ENCODE measurements at regions not wholly inside any gene's neighbourhood (a gene's known extent, or its start where the extent isn't known, plus 50 kb on each side); places are given as distances from the start of the nearest gene placed in this dataset.

DNA sequence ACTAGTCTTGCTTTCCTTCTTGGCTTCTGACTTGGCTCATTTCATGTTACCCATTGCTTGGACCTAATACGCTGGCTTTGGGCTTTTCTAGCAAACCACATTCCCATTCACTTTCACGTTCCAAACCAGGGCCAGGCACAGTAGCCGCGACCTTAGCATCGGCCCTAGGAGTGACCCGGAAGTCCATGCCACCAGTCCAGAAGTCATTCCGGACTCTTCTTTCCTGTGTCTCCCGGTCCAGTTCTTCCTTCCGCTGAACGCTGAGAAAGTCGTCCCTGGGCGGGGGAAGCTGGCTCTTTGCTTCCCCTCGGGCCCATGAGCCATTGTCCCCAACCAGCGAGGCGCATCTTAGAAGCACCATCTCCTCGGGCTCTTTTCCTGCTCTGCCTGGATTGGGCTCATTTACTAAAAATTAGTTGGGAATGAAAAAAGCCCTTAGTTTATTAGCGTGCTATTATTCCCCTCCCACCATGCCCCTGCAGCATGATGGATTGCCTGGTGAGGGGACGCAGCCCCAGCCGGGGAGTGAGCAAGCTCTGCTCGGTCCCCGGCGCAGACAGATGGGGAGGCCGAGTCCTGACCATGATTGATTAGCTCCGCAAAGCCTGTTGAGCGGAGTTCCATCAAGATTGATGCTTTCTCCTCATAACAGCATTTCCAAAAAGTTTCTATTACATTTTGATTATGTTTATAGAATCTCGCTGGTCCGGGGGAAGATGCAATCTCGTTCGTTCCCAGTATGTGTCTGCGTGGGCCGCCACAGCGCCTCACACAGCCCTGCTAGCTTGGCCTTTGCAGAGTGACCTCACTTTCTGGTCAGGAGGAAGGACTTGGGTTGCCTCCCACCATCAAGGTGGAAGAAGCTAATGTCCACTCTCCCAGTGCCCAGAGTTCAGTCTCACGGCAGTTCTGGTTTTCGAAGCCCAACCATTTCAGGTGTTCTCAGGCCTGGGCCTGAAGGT lies 115.1 kb upstream of the TOP1 start:
- H3K27ac ChIP-seq: no peak overlapping the region
- TF ChIP-seq, protein P1, sequence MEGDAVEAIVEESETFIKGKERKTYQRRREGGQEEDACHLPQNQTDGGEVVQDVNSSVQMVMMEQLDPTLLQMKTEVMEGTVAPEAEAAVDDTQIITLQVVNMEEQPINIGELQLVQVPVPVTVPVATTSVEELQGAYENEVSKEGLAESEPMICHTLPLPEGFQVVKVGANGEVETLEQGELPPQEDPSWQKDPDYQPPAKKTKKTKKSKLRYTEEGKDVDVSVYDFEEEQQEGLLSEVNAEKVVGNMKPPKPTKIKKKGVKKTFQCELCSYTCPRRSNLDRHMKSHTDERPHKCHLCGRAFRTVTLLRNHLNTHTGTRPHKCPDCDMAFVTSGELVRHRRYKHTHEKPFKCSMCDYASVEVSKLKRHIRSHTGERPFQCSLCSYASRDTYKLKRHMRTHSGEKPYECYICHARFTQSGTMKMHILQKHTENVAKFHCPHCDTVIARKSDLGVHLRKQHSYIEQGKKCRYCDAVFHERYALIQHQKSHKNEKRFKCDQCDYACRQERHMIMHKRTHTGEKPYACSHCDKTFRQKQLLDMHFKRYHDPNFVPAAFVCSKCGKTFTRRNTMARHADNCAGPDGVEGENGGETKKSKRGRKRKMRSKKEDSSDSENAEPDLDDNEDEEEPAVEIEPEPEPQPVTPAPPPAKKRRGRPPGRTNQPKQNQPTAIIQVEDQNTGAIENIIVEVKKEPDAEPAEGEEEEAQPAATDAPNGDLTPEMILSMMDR (conservative IDR thresholded peaks at IDR 0.05): no peak

DNA sequence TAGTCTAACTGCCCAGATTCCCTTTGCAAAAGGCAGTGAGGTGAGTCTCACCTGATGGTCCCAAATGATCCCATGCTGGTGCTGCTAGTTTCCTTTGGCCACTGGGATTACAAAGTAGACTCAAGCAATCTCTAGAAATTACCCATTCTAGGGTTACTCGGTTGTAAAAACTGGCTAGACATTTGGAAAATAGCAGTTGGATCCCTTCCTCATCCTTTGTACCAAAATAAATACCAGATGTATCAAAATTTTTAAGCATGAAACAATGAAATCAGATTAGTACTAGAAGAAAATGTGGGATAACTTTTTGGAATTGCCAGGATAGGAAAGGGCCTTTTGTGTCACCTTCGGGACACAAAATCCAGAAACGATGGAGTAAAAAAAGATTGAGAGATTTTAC lies 112.9 kb upstream of the TOP1 start:
- no peak overlapping the region for H3K27ac ChIP-seq
- TF ChIP-seq, protein P1 (conservative IDR thresholded peaks at IDR 0.05): no peak

DNA sequence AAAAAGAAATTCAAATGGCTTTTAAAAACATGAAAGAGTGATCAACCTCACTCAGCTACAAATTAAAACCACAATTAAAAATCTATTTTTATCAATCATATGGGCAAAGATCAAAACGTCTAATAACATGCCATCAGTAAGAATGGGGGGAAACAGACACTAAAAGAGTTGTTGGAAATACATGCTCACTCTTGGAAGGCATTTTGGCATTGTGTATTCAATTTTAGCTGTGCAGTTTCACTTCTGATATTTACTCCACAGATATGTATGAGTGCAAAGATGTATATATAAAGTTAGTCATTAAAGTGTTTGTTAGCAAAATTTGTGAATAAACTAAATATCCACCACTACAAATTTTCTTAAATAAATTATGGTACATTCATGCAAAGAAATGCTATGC lies 112.3 kb upstream of the TOP1 start:
- H3K27ac ChIP-seq: no peak overlapping the region
- TF ChIP-seq, protein P1 (conservative IDR thresholded peaks at IDR 0.05): no peak

DNA sequence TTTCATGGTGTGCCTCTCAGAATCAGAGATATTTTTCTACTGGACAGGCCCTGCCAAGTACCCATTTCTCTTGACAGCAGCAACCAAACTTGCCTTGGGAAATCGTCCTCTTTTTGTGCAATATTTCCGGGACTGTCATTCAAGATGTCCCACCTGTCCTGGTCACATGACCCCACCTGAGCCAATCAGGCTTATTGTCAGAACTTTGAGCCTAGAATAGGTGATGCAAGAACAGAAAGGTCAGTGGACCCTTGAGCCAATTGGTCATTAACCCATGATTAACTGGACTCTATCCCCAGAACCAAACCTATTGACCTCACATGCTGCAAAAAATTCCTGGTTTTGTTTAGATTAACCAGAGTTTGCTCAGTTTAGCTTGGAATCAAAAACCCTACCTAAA lies 108.3 kb upstream of the TOP1 start:
- no peak overlapping the region for H3K27ac ChIP-seq
- TF ChIP-seq, protein P1 (conservative IDR thresholded peaks at IDR 0.05): no peak

DNA sequence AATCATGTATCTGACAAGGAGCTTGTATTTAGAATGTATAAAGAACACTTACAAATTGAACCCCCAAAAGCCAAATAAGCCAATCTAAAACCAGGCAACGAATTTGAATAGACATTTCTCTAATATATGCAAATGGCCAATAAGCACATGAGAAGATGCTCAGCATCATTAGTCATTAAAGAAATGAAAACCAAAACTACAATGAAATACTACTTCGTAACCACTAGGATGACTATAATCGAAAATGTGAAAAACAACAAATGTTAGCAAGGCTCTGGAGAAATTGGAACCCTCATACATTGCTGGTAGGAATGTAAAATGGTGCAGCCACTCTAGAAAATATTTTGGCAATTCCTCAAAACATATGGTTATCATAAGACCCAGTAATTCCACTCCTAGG lies 105.8 kb upstream of the TOP1 start:
- H3K27ac ChIP-seq: no peak overlapping the region
- TF ChIP-seq, protein P1 (conservative IDR thresholded peaks at IDR 0.05): no peak

DNA sequence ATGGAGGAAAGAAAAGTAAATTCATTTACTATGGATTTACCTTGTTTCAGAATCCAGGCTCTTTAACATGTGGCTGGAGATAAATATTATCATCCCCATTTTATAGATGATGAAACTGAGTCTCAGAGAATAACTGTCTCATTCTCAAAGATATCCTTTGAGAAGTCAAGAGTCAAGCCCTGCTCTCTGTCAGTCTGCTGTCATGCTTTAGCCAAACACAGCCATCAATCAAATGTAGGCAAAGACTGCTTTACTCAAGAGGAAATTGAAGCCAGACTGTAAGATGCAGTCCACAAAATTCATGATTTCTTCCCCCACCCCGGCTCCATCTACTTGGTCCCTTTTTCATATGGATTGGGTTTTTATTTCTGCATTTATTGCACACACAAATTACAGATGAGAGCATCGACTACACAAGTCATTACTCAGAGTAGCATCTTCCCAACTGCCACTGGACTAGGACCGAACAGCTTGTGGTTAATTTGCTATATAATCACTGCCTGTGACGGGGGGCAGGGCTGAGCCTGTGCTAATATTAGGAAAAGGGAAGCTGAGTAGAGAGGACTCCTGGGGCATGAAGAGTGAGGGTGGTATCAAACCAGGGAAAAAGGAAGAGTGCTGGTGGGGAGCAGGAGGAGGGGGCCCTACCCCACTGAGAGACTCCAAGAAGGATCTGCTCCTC lies 102.7 kb upstream of the TOP1 start:
- H3K27ac ChIP-seq: no peak overlapping the region
- TF ChIP-seq, protein P1 (conservative IDR thresholded peaks at IDR 0.05): no peak

DNA sequence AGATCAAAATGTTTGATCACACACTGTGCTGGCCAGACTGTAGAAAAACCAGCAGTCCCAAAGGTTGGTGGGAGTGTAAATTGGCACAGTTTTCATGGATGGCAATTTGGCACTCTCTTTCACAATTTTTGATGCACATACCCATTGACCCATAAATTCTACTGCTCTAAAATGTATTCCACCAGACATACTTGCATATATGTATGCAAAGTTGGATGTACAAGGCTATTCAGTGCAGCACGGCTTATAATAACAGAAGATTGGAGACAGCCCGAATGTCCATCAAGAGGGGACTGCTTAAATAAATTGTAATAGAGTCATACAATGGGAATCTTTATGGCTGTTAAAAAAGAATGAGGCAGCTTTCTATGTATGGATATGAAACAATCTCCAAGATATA lies 101.7 kb upstream of the TOP1 start:
- no peak overlapping the region for H3K27ac ChIP-seq
- TF ChIP-seq, protein P1 (conservative IDR thresholded peaks at IDR 0.05): no peak

All from VCaP (cell line).